Neural crest cell (in vitro differentiated cells): ENCODE measurements at regions not wholly inside any gene's neighbourhood (a gene's known extent, or its start where the extent isn't known, plus 50 kb on each side); places are given as distances from the start of the nearest gene placed in this dataset.

Experiments used
- DNase-seq: peaks from one replicate; pipeline ENCODE4 v3.0.0; 2021; ENCODE audit warnings: low read depth, mixed read lengths, low spot score
- H3K27ac Mint-ChIP-seq: one replicate; pipeline ENCODE4 v1.8.0; 2021; ENCODE audit warnings: mild to moderate bottlenecking, mixed read lengths; ENCODE audit not compliant: unreplicated experiment
- H3K27me3 Mint-ChIP-seq: 2 replicates; pipeline ENCODE4 v1.8.0; 2021; ENCODE audit warnings: low read depth, mild to moderate bottlenecking, mixed read lengths
- H3K36me3 Mint-ChIP-seq: 2 replicates; pipeline ENCODE4 v1.8.0; 2021; ENCODE audit warnings: low read depth, mild to moderate bottlenecking, mixed read lengths
- H3K4me1 Mint-ChIP-seq: 2 replicates; pipeline ENCODE4 v1.8.0; 2021; ENCODE audit warnings: mixed read lengths
- H3K4me3 Mint-ChIP-seq: one replicate; pipeline ENCODE4 v1.8.0; 2021; ENCODE audit warnings: mild to moderate bottlenecking, mixed read lengths
- H3K9me3 Mint-ChIP-seq: 2 replicates; pipeline ENCODE4 v1.8.0; 2021; ENCODE audit warnings: mixed read lengths
- TF ChIP-seq, protein P1 (sequence below): fragments of 200-600 bp; sonication (generic); conservative IDR thresholded peaks from 2 replicates; pipeline ENCODE4 v1.5.0; 2021; ENCODE audit warnings: antibody characterized with exemption, mild to moderate bottlenecking

DNA sequence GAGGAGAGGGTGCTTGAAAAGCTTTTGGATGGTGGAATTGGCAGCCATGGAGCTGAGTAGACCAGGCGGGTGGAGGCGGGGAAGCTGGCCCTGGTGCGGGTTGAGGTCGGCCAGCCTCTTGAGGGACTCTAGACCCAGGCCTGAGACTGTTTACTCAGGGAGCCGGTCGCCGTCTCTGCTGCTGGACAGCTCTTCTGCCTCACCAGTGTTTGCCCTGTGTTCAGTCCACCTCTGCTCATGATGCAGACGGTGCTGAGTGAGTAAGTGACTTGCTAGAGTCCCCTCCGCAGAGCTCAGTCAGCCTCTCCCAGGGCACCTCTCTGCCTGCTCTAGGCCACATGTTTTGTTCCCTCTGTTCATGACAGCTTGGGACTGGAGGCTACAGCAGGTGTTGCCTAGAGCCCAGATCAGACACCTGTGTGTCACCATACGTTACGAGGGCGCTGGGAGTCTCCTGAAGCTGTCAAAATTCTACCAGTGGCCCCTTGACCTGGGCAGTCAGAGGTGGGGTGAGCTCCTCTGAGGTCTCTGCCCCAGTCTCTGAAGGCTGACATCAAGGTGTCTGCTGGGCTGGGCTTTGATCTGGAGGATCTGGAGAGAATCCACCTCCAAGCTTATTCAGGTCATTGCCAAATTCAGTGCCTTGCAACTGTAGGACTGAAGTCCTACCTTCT, 73.5 kb upstream of the WNT4 start:
- Mint-ChIP-seq H3K27ac (no peak overlapping the region), H3K4me1 (peaks cover 4% of the 10 kb centered on the region), H3K36me3 (no peaks in the 10 kb centered on the region), H3K4me3 (no peak overlapping the region), H3K9me3 (no peaks in the 10 kb centered on the region), H3K27me3 (peaks cover 74% of the 10 kb centered on the region)
- DNase-seq: no peak
- TF ChIP-seq, protein P1, sequence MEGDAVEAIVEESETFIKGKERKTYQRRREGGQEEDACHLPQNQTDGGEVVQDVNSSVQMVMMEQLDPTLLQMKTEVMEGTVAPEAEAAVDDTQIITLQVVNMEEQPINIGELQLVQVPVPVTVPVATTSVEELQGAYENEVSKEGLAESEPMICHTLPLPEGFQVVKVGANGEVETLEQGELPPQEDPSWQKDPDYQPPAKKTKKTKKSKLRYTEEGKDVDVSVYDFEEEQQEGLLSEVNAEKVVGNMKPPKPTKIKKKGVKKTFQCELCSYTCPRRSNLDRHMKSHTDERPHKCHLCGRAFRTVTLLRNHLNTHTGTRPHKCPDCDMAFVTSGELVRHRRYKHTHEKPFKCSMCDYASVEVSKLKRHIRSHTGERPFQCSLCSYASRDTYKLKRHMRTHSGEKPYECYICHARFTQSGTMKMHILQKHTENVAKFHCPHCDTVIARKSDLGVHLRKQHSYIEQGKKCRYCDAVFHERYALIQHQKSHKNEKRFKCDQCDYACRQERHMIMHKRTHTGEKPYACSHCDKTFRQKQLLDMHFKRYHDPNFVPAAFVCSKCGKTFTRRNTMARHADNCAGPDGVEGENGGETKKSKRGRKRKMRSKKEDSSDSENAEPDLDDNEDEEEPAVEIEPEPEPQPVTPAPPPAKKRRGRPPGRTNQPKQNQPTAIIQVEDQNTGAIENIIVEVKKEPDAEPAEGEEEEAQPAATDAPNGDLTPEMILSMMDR: no peak

DNA sequence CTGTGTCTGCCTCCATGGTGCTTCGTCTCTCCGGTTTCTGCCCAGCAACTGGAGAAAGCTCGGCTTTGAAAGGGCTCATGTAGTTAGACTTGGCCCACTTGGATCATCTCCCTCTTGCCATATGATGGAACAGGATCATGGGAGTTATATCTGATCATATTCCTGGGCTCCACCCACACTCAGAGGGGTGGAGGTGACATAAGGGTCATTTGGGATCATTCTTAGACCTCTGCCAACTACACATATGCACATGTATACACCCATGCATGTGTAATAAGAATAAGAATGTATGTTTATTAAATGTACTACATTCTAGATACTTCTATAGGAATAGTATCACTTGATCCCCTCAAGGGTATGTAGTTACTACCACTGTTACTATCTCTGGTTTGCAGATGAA, 74.1 kb upstream of the WNT4 start:
- Mint-ChIP-seq H3K27ac (no peak overlapping the region), H3K27me3 (peaks cover 72% of the 10 kb centered on the region), H3K4me1 (peaks cover 4% of the 10 kb centered on the region), H3K36me3 (no peaks in the 10 kb centered on the region), H3K4me3 (no peak overlapping the region), H3K9me3 (peaks cover 4% of the 10 kb centered on the region)
- TF ChIP-seq, protein P1: no peak
- no peak for DNase-seq

GRCh38 chr1:22217811-22218460, 75.0 kb upstream of the WNT4 start:
- Mint-ChIP-seq H3K9me3 (peaks cover 4% of the 10 kb centered on the region), H3K36me3 (no peaks in the 10 kb centered on the region), H3K4me3 (no peak overlapping the region), H3K4me1 (peaks cover 4% of the 10 kb centered on the region), H3K27ac (no peak overlapping the region), H3K27me3 (peaks cover 66% of the 10 kb centered on the region)
- DNase-seq: no peak
- TF ChIP-seq, protein P1: no peak

DNA sequence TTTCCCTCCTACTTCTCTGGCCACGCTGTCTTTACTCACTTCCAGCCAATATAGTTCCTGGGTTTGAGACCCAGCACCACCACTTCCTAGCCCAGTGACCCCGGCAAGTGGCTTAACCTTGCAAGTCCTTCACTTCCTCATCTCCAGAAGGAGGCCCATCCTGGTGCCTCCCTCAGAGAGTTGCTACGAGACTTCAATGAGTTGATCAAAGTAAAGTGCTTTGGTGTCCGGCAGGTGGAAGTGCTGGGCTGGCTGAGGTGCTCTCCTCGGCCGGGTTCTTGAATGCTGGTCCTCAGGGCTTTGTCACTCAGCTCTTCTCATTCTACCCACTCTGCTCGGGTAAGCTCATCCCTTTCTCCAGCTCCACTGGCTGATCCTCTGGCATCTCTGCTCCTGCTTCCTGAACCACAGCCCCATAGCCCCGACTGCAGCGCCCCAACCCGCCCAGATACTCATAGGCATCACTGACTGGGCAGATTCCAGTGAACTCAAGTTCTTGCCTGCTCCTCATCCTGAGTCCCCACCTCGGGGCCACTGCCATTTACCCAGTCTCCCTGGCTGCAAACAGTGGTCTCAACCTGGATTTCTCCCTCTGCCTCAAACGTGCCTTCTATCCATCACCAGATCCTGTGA, 75.8 kb upstream of the WNT4 start:
- H3K9me3 Mint-ChIP-seq: peaks cover 4% of the 10 kb centered on the region
- H3K27ac Mint-ChIP-seq: no peak overlapping the region
- DNase-seq: no peak
- H3K36me3 Mint-ChIP-seq: no peaks in the 10 kb centered on the region
- H3K27me3 Mint-ChIP-seq: peaks cover 61% of the 10 kb centered on the region
- TF ChIP-seq, protein P1: no peak
- H3K4me1 Mint-ChIP-seq: peaks cover 4% of the 10 kb centered on the region
- H3K4me3 Mint-ChIP-seq: no peak overlapping the region

DNA sequence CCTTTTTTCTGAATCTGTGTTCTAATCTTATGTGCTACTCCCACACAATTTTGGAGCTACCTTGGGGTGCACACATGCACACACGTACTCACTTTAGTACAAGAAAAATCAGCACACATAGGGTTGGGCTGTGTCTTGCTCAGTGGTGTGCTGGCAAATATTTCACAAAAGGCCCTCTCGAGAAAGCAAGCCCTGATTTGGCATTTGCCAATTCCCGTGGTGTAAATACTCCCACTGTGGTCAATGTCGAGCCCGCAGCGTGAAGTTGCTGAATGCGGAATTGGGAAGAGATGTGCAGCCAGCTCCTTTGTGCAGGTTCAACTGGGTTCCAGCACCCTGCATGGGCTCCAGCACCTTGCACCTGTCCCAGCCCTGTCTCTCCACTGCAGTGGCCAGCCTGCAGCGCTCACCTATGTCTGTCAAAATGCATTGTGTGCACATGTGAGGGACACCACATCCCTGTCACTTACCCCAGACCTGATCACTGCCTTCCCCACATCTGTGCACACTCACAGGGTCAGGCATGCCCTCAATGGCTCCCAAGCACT, 78.4 kb upstream of the WNT4 start:
- H3K36me3 Mint-ChIP-seq: no peaks in the 10 kb centered on the region
- peaks cover 11% of the 10 kb centered on the region for H3K4me1 Mint-ChIP-seq
- H3K27me3 Mint-ChIP-seq: peaks cover 46% of the 10 kb centered on the region
- no peak for DNase-seq
- peaks cover 4% of the 10 kb centered on the region for H3K9me3 Mint-ChIP-seq
- no peak overlapping the region for H3K4me3 Mint-ChIP-seq
- TF ChIP-seq, protein P1: no peak
- H3K27ac Mint-ChIP-seq: no peak overlapping the region
